IMR-90 (cell line): ENCODE measurements at regions not wholly inside any gene's neighbourhood (a gene's known extent, or its start where the extent isn't known, plus 50 kb on each side); places are given as distances from the start of the nearest gene placed in this dataset.

ENCODE experiments used
- ATAC-seq: fragments of 200-7000 bp; cut with Tn5 transposase; 2 replicates; pipeline ENCODE4 v1.9.1; 2020; ENCODE audit warnings: low read depth, mild to moderate bottlenecking, moderate library complexity
- BruUV-seq: library from RNA; stranded (reverse); fragments of 400-500 nt; replicated peaks from 2 replicates; lab custom pipeline; 2021; lab: Mats Ljungman, UMichigan
- CTCF ChIA-PET: fragments of 300-600 bp; formaldehyde crosslinking; extraction: SDS; loops from one replicate; lab custom pipeline; 2021; ENCODE audit warnings: antibody characterized with exemption; lab: Yijun Ruan, JAX
- POLR2A ChIA-PET: fragments of 300-600 bp; sonication (Branson Sonifier 250); formaldehyde crosslinking; loops from one replicate; lab custom pipeline; 2022; ENCODE audit warnings: antibody characterized with exemption; ENCODE audit not compliant: unreplicated experiment; lab: Charles Lee
- DNase-seq: peaks from one replicate; pipeline ENCODE4 v3.0.0; 2013
- H2AFZ ChIP-seq: replicated peaks from 2 replicates; pipeline ENCODE3; 2013; ENCODE audit warnings: low read length, mild to moderate bottlenecking; ENCODE audit not compliant: poor library complexity
- H2AK5ac ChIP-seq: 2 replicates; pipeline ENCODE4 v1.6.1; 2013; ENCODE audit warnings: low read depth, low read length, inconsistent platforms
- H2AK9ac ChIP-seq: replicated peaks from 2 replicates; pipeline ENCODE3; 2013; ENCODE audit warnings: mild to moderate bottlenecking, low read depth, low read length, moderate library complexity; ENCODE audit not compliant: poor library complexity
- H2BK120ac ChIP-seq: 2 replicates; pipeline ENCODE4 v1.6.1; 2013; ENCODE audit warnings: low read depth, low read length, inconsistent platforms
- H2BK15ac ChIP-seq: 3 replicates; pipeline ENCODE4 v1.6.1; 2013; ENCODE audit warnings: low read depth, low read length, inconsistent platforms
- H2BK20ac ChIP-seq: 2 replicates; pipeline ENCODE4 v1.6.1; 2013; ENCODE audit warnings: low read depth, mild to moderate bottlenecking, inconsistent platforms, low read length, moderate library complexity
- H2BK5ac ChIP-seq: 2 replicates; pipeline ENCODE4 v1.6.1; 2013; ENCODE audit warnings: mild to moderate bottlenecking, low read depth, low read length, inconsistent platforms; ENCODE audit not compliant: poor library complexity, severe bottlenecking
- H3K14ac ChIP-seq: replicated peaks from 2 replicates; pipeline ENCODE4 v1.6.1; 2013; ENCODE audit warnings: low read depth, low read length, inconsistent platforms
- H3K18ac ChIP-seq: 2 replicates; pipeline ENCODE4 v1.6.1; 2013; ENCODE audit warnings: low read depth, low read length, control low read depth
- H3K23ac ChIP-seq: 2 replicates; pipeline ENCODE4 v1.6.1; 2013; ENCODE audit warnings: low read depth, low read length, inconsistent platforms
- H3K27ac ChIP-seq: 2 replicates; pipeline ENCODE4 v1.5.1; 2013; ENCODE audit warnings: mild to moderate bottlenecking, control low read depth, low read length; ENCODE audit not compliant: insufficient read depth
- H3K27me3 ChIP-seq: 2 replicates; pipeline ENCODE4 v1.6.1; 2013; ENCODE audit warnings: low read length; ENCODE audit not compliant: control insufficient read depth, insufficient read depth
- H3K36me3 ChIP-seq: 2 replicates; pipeline ENCODE4 v1.6.1; 2013; ENCODE audit warnings: low read length, mixed read lengths; ENCODE audit not compliant: control insufficient read depth, insufficient read depth
- H3K4ac ChIP-seq: 2 replicates; pipeline ENCODE4 v1.6.1; 2013; ENCODE audit warnings: low read depth, low read length, inconsistent platforms
- H3K4me1 ChIP-seq: 2 replicates; pipeline ENCODE4 v1.6.1; 2013; ENCODE audit warnings: low read length, mixed read lengths; ENCODE audit not compliant: control insufficient read depth, insufficient read depth
- H3K4me2 ChIP-seq: 2 replicates; pipeline ENCODE4 v1.6.1; 2013; ENCODE audit warnings: low read depth, mild to moderate bottlenecking, control low read depth, low read length, moderate library complexity
- H3K4me3 ChIP-seq: 2 replicates; pipeline ENCODE4 v1.5.1; 2013; ENCODE audit warnings: low read depth, mild to moderate bottlenecking, control low read depth, low read length, moderate library complexity; ENCODE audit not compliant: insufficient read depth
- H3K56ac ChIP-seq: 2 replicates; pipeline ENCODE4 v1.6.1; 2013; ENCODE audit warnings: low read length, inconsistent platforms; ENCODE audit not compliant: insufficient read depth; ENCODE audit errors: extremely low read depth
- H3K79me1 ChIP-seq, 2 experiments: 2 replicates each; pipeline ENCODE4 v1.6.1; 2013; ENCODE audit warnings: low read length in 2 of 2, inconsistent platforms in 1 of 2, low read depth in 1 of 2
- H3K9ac ChIP-seq: 2 replicates; pipeline ENCODE4 v1.6.1; 2013; ENCODE audit warnings: low read depth, low read length, control low read depth
- H3K9me1 ChIP-seq: 2 replicates; pipeline ENCODE4 v1.6.1; 2013; ENCODE audit warnings: low read length, inconsistent platforms; ENCODE audit not compliant: insufficient read depth
- H3K9me3 ChIP-seq: 2 replicates; pipeline ENCODE4 v1.6.1; 2013; ENCODE audit warnings: low read length; ENCODE audit not compliant: control insufficient read depth, insufficient read depth
- H4K20me1 ChIP-seq: 2 replicates; pipeline ENCODE4 v1.6.1; 2013; ENCODE audit warnings: low read length, inconsistent platforms; ENCODE audit not compliant: insufficient read depth
- H4K5ac ChIP-seq: 2 replicates; pipeline ENCODE4 v1.6.1; 2013; ENCODE audit warnings: mild to moderate bottlenecking, low read depth, low read length, control low read depth
- H4K8ac ChIP-seq, 2 experiments: 2 replicates each; pipeline ENCODE4 v1.6.1; 2013; ENCODE audit warnings: low read depth in 2 of 2, low read length in 2 of 2, control low read depth in 1 of 2, inconsistent platforms in 1 of 2
- H4K91ac ChIP-seq: 2 replicates; pipeline ENCODE4 v1.6.1; 2013; ENCODE audit warnings: low read depth, low read length, inconsistent platforms; ENCODE audit not compliant: insufficient read depth
- CEBPB ChIP-seq: IDR thresholded peaks from 2 replicates; pipeline ENCODE4 v1.6.1; 2012; ENCODE audit warnings: low read depth, low read length, improper control_type of control experiment
- MXI1 ChIP-seq: IDR thresholded peaks from 2 replicates; pipeline ENCODE4 v1.6.1; 2012; ENCODE audit warnings: low read depth, mild to moderate bottlenecking, low read length, moderate library complexity, borderline replicate concordance
- NFE2L2 ChIP-seq: fragments of 150-350 bp; IDR thresholded peaks from 2 replicates; pipeline ENCODE4 v1.6.1; 2016; ENCODE audit warnings: low read depth, mild to moderate bottlenecking, low read length
- RAD21 ChIP-seq: IDR thresholded peaks from 2 replicates; pipeline ENCODE4 v1.6.1; 2012; ENCODE audit warnings: low read length, improper control_type of control experiment
- RFX5 ChIP-seq: IDR thresholded peaks from 2 replicates; pipeline ENCODE4 v1.8.0; 2012; ENCODE audit warnings: low read depth, mild to moderate bottlenecking, low read length, moderate library complexity
- WGBS, 2 experiments: methylation state at CpG; one replicate each; pipeline versions ENCODE4 v1.1.5 to v1.1.7; 2013; ENCODE audit warnings: missing lambda C conversion rate in 2 of 2; ENCODE audit not compliant: insufficient read length in 1 of 2; ENCODE audit errors: extremely low coverage in 2 of 2; 5-methylcytosine and 5-hydroxymethylcytosine counted together
- dilution Hi-C: fragments of 300-500 bp; cut with HindIII; formaldehyde crosslinking; loops from one replicate; pipeline ENCODE4 v1.14.3; 2018; ENCODE audit warnings: low sequenced_read_pairs; ENCODE audit not compliant: unreplicated experiment
- in situ Hi-C: fragments of 300-500 bp; cut with MboI; formaldehyde crosslinking; loops from 3 replicates; pipeline ENCODE4 v1.14.3; 2019; ENCODE audit warnings: low sequenced_read_pairs, inconsistent platforms, mixed read lengths
- intact Hi-C: fragments of 100-400 bp; cut with micrococcal nuclease; formaldehyde crosslinking; loops from 2 replicates; pipeline ENCODE4 v1.10.0; 2022

- Histone ChIP-seq H3K23ac (no peak overlapping the region), H3K9me3 (peaks cover 4% of the 10 kb centered on the region; the same call in 1 of the 2 replicates), H2AK9ac (no peak overlapping the region), H3K4me1 (peaks cover 3% of the 10 kb centered on the region), H3K27me3 (no peaks in the 10 kb centered on the region), H3K4me2 (no peak overlapping the region), H3K9ac (no peak overlapping the region), H2AFZ (no peak overlapping the region), H3K4ac (no peak overlapping the region), H3K9me1 (no peaks in the 10 kb centered on the region), H4K91ac (no peak overlapping the region), H2BK15ac (no peak overlapping the region), H2BK5ac (no peak overlapping the region), H3K4me3 (no peak overlapping the region), H2BK120ac (no peak overlapping the region), H4K20me1 (no peaks in the 10 kb centered on the region), H3K14ac (no peak overlapping the region), H2BK20ac (no peak overlapping the region), H3K27ac (no peak overlapping the region), H3K18ac (no peak overlapping the region), H4K8ac (no peak overlapping the region), H2AK5ac (no peak overlapping the region), H3K56ac (no peak overlapping the region), H3K36me3 (no peaks in the 10 kb centered on the region), H4K5ac (no peak overlapping the region), H3K79me1 (no peaks in the 10 kb centered on the region)
- CTCF ChIA-PET, result no interaction called here
- intact Hi-C loops (no loop called here), in situ Hi-C loops (no loop called here), dilution Hi-C loops (no loop called here)
- TF ChIP-seq MXI1 (no peak), RAD21 (no peak), NFE2L2 (no peak), RFX5 (no peak), CEBPB (no peak)
- DNase-seq, result no peak
- no CpG with 5 or more reads among the region's 1 CpG for WGBS, 2 experiments
- POLR2A ChIA-PET, result no interaction called here
- BruUV-seq, result no TSS peak
- no peak for ATAC-seq
Observed at GRCh38 chr3:118036215-118036614, 998.4 kb downstream of the IGSF11 start.
